ENCODE measurements at regions not wholly inside any gene's neighbourhood (a gene's known extent, or its start where the extent isn't known, plus 50 kb on each side); places are given as distances from the start of the nearest gene placed in this dataset.

DNA sequence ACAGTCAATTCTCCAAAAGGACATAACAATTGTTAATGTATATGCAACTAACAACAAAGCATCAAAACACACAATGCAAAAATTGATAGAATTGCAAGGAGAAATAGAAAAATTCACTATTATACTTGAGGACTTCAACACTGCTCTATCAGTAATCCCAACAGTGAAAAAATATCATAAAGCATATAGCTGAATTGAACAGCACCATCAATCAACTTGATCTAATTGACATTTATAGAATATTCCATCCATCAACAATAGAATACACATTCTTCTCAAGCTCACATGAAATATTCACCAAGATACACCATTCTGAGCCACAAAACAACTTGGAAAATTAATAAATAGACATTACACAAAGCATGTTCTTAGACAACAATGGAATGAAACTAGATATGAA is 60.1 kb upstream of the ASXL3 start:
- DNase-seq (ENCODE audit: extremely low spot score) = no peak
- TF ChIP-seq, protein P1, sequence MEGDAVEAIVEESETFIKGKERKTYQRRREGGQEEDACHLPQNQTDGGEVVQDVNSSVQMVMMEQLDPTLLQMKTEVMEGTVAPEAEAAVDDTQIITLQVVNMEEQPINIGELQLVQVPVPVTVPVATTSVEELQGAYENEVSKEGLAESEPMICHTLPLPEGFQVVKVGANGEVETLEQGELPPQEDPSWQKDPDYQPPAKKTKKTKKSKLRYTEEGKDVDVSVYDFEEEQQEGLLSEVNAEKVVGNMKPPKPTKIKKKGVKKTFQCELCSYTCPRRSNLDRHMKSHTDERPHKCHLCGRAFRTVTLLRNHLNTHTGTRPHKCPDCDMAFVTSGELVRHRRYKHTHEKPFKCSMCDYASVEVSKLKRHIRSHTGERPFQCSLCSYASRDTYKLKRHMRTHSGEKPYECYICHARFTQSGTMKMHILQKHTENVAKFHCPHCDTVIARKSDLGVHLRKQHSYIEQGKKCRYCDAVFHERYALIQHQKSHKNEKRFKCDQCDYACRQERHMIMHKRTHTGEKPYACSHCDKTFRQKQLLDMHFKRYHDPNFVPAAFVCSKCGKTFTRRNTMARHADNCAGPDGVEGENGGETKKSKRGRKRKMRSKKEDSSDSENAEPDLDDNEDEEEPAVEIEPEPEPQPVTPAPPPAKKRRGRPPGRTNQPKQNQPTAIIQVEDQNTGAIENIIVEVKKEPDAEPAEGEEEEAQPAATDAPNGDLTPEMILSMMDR (IDR thresholded peaks at IDR 0.05; ENCODE audit: control extremely low read depth, extremely low read depth, low read depth, missing control alignments) = no peak
- CTCF ChIA-PET = no interaction called here
- POLR2A ChIA-PET = no interaction called here

DNA sequence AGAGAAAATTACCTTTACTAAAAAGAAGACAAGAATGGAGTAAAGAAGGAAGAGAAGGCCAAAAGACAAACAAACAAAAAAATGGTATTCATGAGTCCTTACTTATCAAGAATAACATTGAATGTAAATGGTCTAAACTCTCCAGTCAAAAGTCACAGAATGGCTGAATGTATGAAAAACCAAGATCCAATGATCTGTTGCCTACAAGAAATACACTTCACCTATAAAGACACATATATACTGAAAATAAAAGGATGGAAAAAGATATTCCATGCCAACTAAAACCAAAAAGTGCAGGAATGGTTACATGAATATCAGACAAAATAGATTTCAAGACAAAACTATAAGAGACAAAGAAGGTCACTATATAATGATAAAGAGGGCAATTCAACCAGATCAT is 65.0 kb upstream of the ASXL3 start:
- TF ChIP-seq, protein P1 (IDR thresholded peaks at IDR 0.05; ENCODE audit: control extremely low read depth, extremely low read depth, low read depth, missing control alignments) = no peak

DNA sequence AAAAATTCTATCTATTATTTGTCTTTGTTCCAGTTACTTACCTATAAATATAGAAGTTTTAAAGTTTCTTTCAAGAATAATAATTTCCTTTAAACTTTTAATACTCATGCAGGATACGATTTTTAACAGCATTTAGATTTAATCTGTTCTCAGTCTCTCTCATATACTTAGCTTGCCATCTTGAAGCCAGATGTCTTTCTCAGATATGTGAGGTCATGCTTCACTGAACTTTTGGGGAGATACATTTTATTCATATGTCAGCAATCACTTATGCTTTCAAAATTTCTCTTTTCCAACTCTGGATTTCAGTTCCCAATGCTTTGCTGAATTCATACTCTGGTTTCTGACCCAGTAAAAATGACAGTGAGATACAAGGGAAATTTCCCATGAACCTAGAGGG is 66.5 kb upstream of the CCDC178 start:
- no peak for DNase-seq (ENCODE audit: extremely low spot score)
- CTCF ChIA-PET = no interaction called here
- TF ChIP-seq, protein P1 (IDR thresholded peaks at IDR 0.05; ENCODE audit: control extremely low read depth, extremely low read depth, low read depth, missing control alignments) = no peak
- POLR2A ChIA-PET = no interaction called here

More for the DNA sequence above, 65.0 kb upstream of the ASXL3 start:
- ChIA-PET POLR2A (no interaction called here), CTCF (no interaction called here)
- DNase-seq (ENCODE audit: extremely low spot score) = no peak

DNA sequence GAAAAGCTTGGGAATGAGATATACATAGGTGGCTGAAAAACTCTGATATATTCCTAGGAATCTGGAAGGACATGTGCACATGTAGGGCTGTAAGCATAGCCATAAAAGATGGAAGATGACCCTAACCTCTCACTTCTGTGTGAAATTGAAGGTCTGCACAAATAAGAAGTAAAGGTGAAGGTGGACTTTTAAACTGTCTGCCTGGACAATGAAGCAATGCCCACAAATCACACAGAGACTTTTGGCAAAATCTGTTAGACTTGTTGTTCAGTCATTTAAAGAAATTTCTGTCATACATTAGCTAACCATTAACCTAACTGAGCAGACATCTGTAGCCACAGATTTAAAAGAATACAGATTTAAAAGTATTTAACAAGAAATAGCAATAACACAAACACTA is 65.3 kb upstream of the CCDC178 start:
- DNase-seq (ENCODE audit: extremely low spot score) = no peak
- ChIA-PET CTCF (interaction anchor here (1.4 to 1.9 kb wide), 2 partner anchors 10 to 13 kb away, joined by 6 read pairs; no protein-coding TSS in a partner anchor), POLR2A (no interaction called here)
- TF ChIP-seq, protein P1 (IDR thresholded peaks at IDR 0.05; ENCODE audit: control extremely low read depth, extremely low read depth, low read depth, missing control alignments) = no peak

DNA sequence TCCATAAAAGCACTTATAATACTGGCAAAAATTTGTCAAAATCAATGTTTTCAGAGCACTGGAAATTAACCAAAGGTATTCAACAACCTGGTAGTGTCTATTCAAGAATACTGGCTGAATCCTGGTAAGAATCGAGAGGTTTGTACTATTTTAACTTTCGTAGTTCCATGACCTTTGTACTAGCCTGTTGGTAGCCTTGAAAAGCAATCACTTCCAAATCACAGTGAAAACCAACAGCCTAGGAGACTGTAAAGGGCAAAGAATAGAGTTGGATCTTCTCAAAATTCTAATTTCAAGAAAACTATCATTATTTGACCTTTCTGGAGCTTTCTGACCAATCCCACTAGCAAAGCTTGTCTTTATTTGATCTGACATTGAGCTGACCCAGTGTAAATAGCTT is 64.8 kb upstream of the CCDC178 start:
- POLR2A ChIA-PET = no interaction called here
- TF ChIP-seq, protein P1 (IDR thresholded peaks at IDR 0.05; ENCODE audit: control extremely low read depth, extremely low read depth, low read depth, missing control alignments) = no peak
- CTCF ChIA-PET = interaction anchor here (1.4 to 1.9 kb wide), 3 partner anchors 10 to 13 kb away, joined by 6 read pairs; no protein-coding TSS in a partner anchor
- DNase-seq (ENCODE audit: extremely low spot score) = no peak

DNA sequence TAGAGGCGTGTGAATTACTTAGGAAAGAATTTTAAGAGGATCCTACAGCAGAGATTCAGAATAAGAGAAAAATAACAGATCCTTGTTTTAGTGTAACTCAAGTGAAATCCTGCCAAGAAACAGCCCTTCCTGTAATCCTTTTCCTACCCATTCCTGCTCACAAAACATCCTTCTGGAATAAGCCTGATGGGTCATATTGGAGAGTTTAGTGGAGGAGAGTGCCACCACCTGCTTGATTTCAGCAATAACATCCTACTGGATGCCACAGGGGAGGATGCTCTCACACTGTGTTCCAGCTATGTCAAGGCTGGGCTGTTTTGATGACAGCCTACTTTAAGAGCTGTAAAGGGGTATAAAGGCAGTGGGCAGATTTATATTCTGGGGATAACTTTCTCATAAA is 54.8 kb upstream of the CCDC178 start:
- DNase-seq (ENCODE audit: extremely low spot score) = no peak
- CTCF ChIA-PET = interaction anchor here (1.3 kb wide), 3 partner anchors 10 to 264 kb away, joined by 4 to 12 read pairs (median 6); no protein-coding TSS in a partner anchor
- TF ChIP-seq, protein P1 (IDR thresholded peaks at IDR 0.05; ENCODE audit: control extremely low read depth, extremely low read depth, low read depth, missing control alignments) = peak; percentile 16
- POLR2A ChIA-PET = no interaction called here
